ENCODE measurements at regions not wholly inside any gene's neighbourhood (a gene's known extent, or its start where the extent isn't known, plus 50 kb on each side); places are given as distances from the start of the nearest gene placed in this dataset.

GRCh38 chr9:129291041-129291501 lies 113.0 kb upstream of the IER5L start (continued):
- TF ChIP-seq CBX8 (IDR thresholded peaks at IDR 0.05; ENCODE audit: borderline replicate concordance, low read depth, low read length) (no peak), CTBP2 (IDR thresholded peaks at IDR 0.05; ENCODE audit: borderline replicate concordance, insufficient read depth, insufficient read length, low read length) (no peak), HDAC2 (IDR thresholded peaks at IDR 0.05; ENCODE audit: borderline replicate concordance in 1 of 2, low read depth in 2 of 2, low read length in 2 of 2) (no peak), SIX5 (IDR thresholded peaks at IDR 0.05; ENCODE audit: low read depth, low read length) (no peak), KDM4A (IDR thresholded peaks at IDR 0.05; ENCODE audit: low read depth, low read length, severe bottlenecking) (no peak)
